Stromal cell of bone marrow (primary cell): ENCODE measurements at regions not wholly inside any gene's neighbourhood (a gene's known extent, or its start where the extent isn't known, plus 50 kb on each side); places are given as distances from the start of the nearest gene placed in this dataset.
"Not testable (repeated sequence)": the region's sequence is repeated elsewhere in the genome, so short reads cannot be mapped to it uniquely, and the experiment has no call there.

Experiments used
- DNase-seq: peaks from one replicate; pipeline ENCODE4 v3.0.0-alpha.2; 2012; ENCODE audit warnings: low read depth

- no peak for DNase-seq
Measured at GRCh38 chr2:208608122-208608835, 201.7 kb downstream of the PTH2R start.

GRCh38 chr2:208609166-208609804 is 202.7 kb downstream of the PTH2R start:
- no peak for DNase-seq

GRCh38 chr2:208615675-208616074 is 209.1 kb downstream of the PTH2R start:
- DNase-seq = not testable (repeated sequence)

- no peak for DNase-seq
Measured at GRCh38 chr2:208618220-208618619, 211.6 kb downstream of the PTH2R start.

GRCh38 chr2:208619993-208620392 is 213.4 kb downstream of the PTH2R start:
- no peak for DNase-seq

- no peak for DNase-seq
Measured at GRCh38 chr2:208620487-208620978, 213.9 kb downstream of the PTH2R start.

DNA sequence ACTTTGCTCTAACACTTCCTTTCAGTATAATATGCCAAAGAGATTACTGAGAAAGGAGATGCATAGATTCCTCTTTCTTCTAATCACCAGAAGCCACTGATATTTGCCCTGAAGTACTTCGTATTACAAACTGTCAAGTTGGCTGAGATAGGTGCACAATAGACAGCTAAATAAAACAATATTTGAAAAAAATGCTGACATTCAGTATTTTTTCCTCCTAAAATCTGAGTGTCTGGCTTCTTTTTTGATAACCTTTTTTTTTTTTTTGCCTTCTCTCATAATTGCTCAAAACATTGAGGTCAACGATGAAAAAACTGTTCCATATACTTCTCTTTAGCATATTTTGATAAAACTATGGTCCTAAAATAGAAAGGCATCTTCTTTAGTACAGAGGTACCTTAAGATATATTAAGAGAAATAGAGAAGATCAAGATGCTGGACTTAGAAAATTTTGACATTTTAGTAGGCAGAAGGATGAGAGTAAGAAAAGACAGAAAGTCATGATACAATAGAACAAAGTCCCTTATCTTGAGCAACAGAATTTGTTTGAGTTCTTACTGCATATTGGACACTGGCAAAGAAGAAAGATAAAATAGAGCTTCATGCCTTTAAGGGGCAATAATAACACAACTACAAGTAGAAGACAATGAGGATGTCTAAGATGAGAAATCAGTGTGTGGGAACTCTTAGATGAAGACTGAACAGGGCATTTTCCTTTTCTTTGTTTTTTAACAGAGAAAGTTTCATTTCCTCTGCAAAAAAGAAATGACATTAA is 220.7 kb downstream of the PTH2R start:
- DNase-seq = no peak

GRCh38 chr2:208627916-208628315 is 221.3 kb downstream of the PTH2R start:
- DNase-seq = no peak

DNA sequence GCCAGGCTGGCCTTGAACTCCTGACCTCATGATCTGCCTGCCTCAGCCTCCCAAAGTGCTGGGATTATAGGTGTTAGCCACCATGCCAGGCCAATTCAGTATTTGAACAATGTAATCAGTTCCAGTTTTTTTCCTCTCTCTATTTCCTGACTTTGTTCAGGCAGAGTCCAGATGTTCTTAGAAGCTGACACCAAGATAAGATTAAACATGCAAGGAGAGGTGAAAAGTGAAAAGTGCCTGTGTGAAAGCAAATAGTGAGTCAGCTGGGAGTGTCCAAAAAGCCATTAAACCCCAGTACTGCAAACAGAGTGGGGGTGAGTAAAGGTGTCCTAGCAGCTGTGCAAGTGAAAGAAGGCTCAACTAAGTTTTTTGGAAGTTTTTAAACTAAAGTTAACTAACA is 231.5 kb downstream of the PTH2R start:
- no peak for DNase-seq

- DNase-seq = no peak
Measured at GRCh38 chr2:208642125-208642779, 235.7 kb downstream of the PTH2R start.

GRCh38 chr2:208643145-208643544 is 236.6 kb downstream of the PTH2R start:
- no peak for DNase-seq

DNA sequence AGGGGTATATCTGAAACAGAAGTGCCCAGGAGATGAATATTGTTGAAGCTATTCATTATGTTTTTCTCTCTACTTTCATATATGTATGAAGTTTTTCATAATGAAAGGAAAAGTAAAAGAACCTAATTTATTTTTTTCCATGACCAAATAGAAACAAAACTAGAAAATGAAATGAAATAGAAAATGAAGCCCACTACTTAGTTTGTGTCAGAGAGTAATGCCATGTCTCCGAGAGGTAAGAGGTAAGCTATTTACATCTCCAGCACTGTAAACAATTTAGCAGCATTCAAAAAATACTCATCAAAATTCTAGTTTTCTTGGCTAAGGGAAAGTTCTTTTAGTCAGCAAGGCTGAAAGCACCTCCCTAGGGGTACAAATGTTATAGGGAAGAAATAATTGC is 238.6 kb downstream of the PTH2R start:
- no peak for DNase-seq

GRCh38 chr2:208648368-208648767 is 241.8 kb downstream of the PTH2R start:
- no peak for DNase-seq

DNA sequence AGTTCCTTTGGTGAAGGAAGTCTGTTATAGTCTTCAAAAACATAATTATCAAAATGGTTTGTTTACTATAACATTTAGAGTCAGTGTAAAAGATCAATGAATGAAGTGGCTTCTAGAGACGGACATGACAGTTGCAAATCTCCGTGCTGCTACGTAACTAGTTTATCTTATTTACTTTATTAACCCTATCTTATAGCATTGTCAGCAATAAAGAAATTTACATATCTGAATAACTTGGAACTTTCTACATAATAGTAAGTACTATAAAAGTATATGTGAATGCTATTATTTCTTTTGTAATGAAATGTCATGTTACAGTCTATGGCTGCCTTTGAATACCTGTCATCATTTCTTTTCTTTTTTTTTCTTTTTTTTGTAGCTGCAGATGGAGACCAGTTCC is 246.8 kb downstream of the PTH2R start:
- DNase-seq = no peak

- DNase-seq = no peak
Measured at GRCh38 chr2:208654056-208654455, 247.5 kb downstream of the PTH2R start.

DNA sequence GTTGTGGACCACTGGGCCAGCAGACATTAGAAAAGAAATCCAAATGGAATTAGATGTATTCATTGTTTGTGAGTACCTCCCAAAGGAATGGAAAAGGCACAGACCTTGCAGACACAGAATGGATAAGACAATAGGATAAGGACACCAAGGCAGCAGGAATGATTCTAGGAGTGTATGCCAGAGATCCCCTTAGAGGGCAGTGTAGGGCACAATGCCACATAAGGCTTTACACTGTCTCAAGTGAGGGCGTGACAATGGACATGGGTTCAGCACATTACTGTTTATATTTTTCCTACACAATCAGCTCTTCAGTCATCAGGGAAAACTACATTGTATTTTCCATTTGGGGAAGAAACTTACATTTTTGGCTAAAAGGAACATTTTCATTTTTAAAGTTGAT is 250.9 kb downstream of the PTH2R start:
- no peak for DNase-seq

- DNase-seq = no peak
Measured at GRCh38 chr2:208669394-208669793, 262.8 kb downstream of the PTH2R start.

DNA sequence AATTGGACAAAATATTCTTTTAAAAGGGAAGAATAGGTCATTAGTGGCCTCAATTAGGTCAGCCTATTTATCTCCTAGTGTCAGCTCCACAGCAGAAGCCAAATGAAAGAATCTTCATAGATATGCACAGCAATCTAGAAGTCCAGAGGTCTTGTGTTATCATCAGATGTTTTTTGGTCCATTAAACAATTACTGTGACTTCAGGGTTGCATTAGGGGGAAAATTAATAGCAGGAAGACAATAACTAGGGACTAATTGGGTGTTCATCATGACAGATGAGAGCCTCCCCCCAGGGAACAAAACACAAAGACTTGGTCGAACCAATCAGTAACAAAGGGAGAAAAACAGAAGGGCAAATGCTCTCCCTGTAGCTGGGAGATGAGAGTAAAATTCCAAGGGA is 264.7 kb downstream of the PTH2R start:
- DNase-seq = no peak

- no peak for DNase-seq
Measured at GRCh38 chr2:208671886-208672680, 265.5 kb downstream of the PTH2R start.

GRCh38 chr2:208673631-208674030 is 267.0 kb downstream of the PTH2R start:
- DNase-seq = no peak

- DNase-seq = no peak
Measured at GRCh38 chr2:208674919-208675318, 268.3 kb downstream of the PTH2R start.

- DNase-seq = not testable (repeated sequence)
Measured at GRCh38 chr2:208685929-208686328, 279.3 kb downstream of the PTH2R start.
